ENCODE measurements at regions not wholly inside any gene's neighbourhood (a gene's known extent, or its start where the extent isn't known, plus 50 kb on each side); places are given as distances from the start of the nearest gene placed in this dataset.

DNA sequence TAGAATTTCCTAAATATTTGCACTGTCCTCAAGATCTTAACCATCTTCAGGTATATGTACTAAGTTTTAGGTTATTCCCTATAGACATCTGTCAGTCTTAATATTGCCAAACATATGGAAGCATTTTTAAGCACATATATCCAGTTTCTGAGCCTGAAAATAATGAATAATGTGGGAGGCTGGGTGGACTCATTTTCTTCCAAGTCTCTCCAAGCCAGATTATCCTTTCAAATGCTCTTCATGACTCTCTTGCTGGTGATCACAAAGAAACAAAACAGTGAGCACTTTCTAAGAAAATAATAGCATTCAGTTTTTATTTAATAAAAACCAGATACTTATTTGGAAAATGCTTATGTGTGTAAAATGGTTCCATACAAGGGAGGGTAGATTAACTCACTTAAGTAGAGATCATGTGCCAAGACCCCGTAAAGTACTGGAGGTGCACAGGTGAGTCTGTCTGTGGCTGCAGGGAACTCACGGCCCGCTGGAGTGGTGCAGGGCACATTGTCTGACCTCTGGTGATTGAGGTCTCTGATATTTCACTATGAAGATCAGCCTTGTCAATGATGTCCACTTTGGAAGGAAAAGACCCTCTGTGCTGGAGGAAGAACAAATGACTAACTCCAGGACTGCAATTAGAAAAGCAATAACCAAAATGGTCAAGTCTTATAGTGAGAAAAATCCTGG is 161.6 kb downstream of the TMEM18 start:
- TF ChIP-seq, protein P1, sequence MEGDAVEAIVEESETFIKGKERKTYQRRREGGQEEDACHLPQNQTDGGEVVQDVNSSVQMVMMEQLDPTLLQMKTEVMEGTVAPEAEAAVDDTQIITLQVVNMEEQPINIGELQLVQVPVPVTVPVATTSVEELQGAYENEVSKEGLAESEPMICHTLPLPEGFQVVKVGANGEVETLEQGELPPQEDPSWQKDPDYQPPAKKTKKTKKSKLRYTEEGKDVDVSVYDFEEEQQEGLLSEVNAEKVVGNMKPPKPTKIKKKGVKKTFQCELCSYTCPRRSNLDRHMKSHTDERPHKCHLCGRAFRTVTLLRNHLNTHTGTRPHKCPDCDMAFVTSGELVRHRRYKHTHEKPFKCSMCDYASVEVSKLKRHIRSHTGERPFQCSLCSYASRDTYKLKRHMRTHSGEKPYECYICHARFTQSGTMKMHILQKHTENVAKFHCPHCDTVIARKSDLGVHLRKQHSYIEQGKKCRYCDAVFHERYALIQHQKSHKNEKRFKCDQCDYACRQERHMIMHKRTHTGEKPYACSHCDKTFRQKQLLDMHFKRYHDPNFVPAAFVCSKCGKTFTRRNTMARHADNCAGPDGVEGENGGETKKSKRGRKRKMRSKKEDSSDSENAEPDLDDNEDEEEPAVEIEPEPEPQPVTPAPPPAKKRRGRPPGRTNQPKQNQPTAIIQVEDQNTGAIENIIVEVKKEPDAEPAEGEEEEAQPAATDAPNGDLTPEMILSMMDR (IDR thresholded peaks at IDR 0.05): no peak
- TF ChIP-seq POLR2AphosphoS5 (IDR thresholded peaks at IDR 0.05) (no peak), POLR2A (IDR thresholded peaks at IDR 0.05) (no peak), EP300 (IDR thresholded peaks at IDR 0.05) (no peak)

All from upper lobe of left lung (tissue), 4 donors.